IMR-90 (cell line): ENCODE measurements at regions not wholly inside any gene's neighbourhood (a gene's known extent, or its start where the extent isn't known, plus 50 kb on each side); places are given as distances from the start of the nearest gene placed in this dataset.

Experiments
- MAFK ChIP-seq: IDR thresholded peaks from 2 replicates; pipeline ENCODE4 v1.6.1; 2012; ENCODE audit warnings: low read depth, low read length, improper control_type of control experiment
- USF2 ChIP-seq: fragments of 150-350 bp; IDR thresholded peaks from 2 replicates; pipeline ENCODE4 v1.6.1; 2017; ENCODE audit warnings: mild to moderate bottlenecking, antibody characterized with exemption, low read length, low read depth
- TF ChIP-seq, protein P1 (sequence below): conservative IDR thresholded peaks from 2 replicates; pipeline ENCODE4 v1.5.1; 2012; ENCODE audit warnings: mild to moderate bottlenecking, low read depth, low read length, improper control_type of control experiment

- TF ChIP-seq, protein P1, sequence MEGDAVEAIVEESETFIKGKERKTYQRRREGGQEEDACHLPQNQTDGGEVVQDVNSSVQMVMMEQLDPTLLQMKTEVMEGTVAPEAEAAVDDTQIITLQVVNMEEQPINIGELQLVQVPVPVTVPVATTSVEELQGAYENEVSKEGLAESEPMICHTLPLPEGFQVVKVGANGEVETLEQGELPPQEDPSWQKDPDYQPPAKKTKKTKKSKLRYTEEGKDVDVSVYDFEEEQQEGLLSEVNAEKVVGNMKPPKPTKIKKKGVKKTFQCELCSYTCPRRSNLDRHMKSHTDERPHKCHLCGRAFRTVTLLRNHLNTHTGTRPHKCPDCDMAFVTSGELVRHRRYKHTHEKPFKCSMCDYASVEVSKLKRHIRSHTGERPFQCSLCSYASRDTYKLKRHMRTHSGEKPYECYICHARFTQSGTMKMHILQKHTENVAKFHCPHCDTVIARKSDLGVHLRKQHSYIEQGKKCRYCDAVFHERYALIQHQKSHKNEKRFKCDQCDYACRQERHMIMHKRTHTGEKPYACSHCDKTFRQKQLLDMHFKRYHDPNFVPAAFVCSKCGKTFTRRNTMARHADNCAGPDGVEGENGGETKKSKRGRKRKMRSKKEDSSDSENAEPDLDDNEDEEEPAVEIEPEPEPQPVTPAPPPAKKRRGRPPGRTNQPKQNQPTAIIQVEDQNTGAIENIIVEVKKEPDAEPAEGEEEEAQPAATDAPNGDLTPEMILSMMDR, result no peak
- TF ChIP-seq USF2 (no peak), MAFK (no peak)
These were observed 819.5 kb downstream of the BCL11A start for GRCh38 chr2:59733970-59734369.
